HL-60 (cell line): ENCODE measurements at regions not wholly inside any gene's neighbourhood (a gene's known extent, or its start where the extent isn't known, plus 50 kb on each side); places are given as distances from the start of the nearest gene placed in this dataset.

Experiments
- DNase-seq, 2 experiments: peaks; one replicate each; pipeline ENCODE4 v3.0.0-alpha.2; 2010 to 2020; ENCODE audit warnings: low read depth in 1 of 2, low spot score in 1 of 2
- H3K27ac ChIP-seq: fragments of 250-450 bp; sonication (Bioruptor Pico); replicated peaks from 2 replicates; pipeline ENCODE4 v1.5.1; 2020; ENCODE audit warnings: mild to moderate bottlenecking, moderate library complexity
- H3K27me3 ChIP-seq: fragments of 250-450 bp; sonication (Bioruptor Pico); 2 replicates; pipeline ENCODE4 v1.5.1; 2021; ENCODE audit warnings: mild to moderate bottlenecking, moderate library complexity; ENCODE audit not compliant: insufficient read depth, poor library complexity, severe bottlenecking
- H3K4me3 ChIP-seq: replicated peaks from 2 replicates; pipeline ENCODE4 v1.5.1; 2011; ENCODE audit warnings: mild to moderate bottlenecking, control low read depth, low read length; ENCODE audit not compliant: insufficient read depth
- GABPA ChIP-seq: IDR thresholded peaks from 2 replicates; pipeline ENCODE4 v1.6.1; 2012; ENCODE audit warnings: low read depth
- POLR2AphosphoS5 ChIP-seq: IDR thresholded peaks from 2 replicates; pipeline ENCODE4 v1.6.1; 2012; ENCODE audit warnings: low read depth
- SPI1 ChIP-seq: IDR thresholded peaks from 2 replicates; pipeline ENCODE4 v1.6.1; 2012; ENCODE audit warnings: low read depth, mild to moderate bottlenecking, borderline replicate concordance
- TF ChIP-seq, protein P1 (sequence below): IDR thresholded peaks from one replicate; pipeline ENCODE4 v1.5.1; 2011; ENCODE audit warnings: low read length, control low read depth, inconsistent platforms; ENCODE audit not compliant: insufficient read depth
- TF ChIP-seq, protein P2 (sequence below): IDR thresholded peaks from 2 replicates; pipeline ENCODE4 v1.6.1; 2012; ENCODE audit warnings: low read depth; ENCODE audit not compliant: insufficient replicate concordance

DNA sequence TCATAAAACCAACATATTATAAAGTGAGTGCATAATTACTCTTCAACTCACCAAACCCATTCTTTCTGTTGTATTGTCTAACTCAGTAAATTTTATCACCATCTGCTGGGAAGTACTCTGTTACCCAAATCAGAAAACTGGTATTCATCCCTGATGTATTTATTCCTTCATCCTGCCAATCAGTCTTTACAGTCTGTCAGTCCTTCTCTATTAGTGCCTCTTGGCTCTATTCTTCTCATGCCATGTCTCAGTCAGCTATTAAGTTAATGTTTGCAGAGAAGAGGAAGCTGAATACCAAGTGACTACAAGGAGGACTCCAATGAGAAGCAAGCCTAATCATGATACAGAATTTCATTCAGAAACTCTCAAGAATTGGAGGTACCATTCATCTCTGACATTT lies 631.2 kb downstream of the CPS1 start:
- TF ChIP-seq SPI1 (no peak), GABPA (no peak), POLR2AphosphoS5 (no peak)
- TF ChIP-seq, protein P1, sequence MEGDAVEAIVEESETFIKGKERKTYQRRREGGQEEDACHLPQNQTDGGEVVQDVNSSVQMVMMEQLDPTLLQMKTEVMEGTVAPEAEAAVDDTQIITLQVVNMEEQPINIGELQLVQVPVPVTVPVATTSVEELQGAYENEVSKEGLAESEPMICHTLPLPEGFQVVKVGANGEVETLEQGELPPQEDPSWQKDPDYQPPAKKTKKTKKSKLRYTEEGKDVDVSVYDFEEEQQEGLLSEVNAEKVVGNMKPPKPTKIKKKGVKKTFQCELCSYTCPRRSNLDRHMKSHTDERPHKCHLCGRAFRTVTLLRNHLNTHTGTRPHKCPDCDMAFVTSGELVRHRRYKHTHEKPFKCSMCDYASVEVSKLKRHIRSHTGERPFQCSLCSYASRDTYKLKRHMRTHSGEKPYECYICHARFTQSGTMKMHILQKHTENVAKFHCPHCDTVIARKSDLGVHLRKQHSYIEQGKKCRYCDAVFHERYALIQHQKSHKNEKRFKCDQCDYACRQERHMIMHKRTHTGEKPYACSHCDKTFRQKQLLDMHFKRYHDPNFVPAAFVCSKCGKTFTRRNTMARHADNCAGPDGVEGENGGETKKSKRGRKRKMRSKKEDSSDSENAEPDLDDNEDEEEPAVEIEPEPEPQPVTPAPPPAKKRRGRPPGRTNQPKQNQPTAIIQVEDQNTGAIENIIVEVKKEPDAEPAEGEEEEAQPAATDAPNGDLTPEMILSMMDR = no peak
- TF ChIP-seq, protein P2, sequence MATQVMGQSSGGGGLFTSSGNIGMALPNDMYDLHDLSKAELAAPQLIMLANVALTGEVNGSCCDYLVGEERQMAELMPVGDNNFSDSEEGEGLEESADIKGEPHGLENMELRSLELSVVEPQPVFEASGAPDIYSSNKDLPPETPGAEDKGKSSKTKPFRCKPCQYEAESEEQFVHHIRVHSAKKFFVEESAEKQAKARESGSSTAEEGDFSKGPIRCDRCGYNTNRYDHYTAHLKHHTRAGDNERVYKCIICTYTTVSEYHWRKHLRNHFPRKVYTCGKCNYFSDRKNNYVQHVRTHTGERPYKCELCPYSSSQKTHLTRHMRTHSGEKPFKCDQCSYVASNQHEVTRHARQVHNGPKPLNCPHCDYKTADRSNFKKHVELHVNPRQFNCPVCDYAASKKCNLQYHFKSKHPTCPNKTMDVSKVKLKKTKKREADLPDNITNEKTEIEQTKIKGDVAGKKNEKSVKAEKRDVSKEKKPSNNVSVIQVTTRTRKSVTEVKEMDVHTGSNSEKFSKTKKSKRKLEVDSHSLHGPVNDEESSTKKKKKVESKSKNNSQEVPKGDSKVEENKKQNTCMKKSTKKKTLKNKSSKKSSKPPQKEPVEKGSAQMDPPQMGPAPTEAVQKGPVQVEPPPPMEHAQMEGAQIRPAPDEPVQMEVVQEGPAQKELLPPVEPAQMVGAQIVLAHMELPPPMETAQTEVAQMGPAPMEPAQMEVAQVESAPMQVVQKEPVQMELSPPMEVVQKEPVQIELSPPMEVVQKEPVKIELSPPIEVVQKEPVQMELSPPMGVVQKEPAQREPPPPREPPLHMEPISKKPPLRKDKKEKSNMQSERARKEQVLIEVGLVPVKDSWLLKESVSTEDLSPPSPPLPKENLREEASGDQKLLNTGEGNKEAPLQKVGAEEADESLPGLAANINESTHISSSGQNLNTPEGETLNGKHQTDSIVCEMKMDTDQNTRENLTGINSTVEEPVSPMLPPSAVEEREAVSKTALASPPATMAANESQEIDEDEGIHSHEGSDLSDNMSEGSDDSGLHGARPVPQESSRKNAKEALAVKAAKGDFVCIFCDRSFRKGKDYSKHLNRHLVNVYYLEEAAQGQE = no peak
- H3K27me3 ChIP-seq = no peaks in the 10 kb centered on the region
- no peak overlapping the region for H3K4me3 ChIP-seq
- H3K27ac ChIP-seq = no peak overlapping the region
- no peak for DNase-seq

DNA sequence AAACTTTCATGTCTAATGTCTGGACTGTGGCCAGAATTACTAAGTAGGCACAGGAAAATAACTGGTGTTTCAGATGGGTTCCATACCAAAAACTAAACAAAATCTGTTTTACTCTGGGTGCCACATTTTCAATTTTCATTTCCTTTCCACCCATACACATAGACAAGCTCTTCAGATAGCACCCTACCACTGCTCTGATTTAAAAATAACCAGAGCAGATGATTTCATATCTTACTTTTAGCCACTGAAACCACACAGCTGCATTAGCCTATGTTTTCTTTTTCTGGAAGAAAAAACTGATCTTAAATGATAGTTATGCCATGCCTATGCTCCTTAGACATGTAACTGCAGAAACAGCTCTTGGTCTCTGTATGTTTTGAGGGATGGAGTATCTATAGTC lies 647.6 kb downstream of the CPS1 start:
- TF ChIP-seq, protein P2 = no peak
- TF ChIP-seq, protein P1 = no peak
- TF ChIP-seq GABPA (no peak), SPI1 (no peak), POLR2AphosphoS5 (no peak)
- no peak overlapping the region for H3K27ac ChIP-seq
- H3K27me3 ChIP-seq = no peaks in the 10 kb centered on the region
- H3K4me3 ChIP-seq = no peak overlapping the region
- DNase-seq = no peak

DNA sequence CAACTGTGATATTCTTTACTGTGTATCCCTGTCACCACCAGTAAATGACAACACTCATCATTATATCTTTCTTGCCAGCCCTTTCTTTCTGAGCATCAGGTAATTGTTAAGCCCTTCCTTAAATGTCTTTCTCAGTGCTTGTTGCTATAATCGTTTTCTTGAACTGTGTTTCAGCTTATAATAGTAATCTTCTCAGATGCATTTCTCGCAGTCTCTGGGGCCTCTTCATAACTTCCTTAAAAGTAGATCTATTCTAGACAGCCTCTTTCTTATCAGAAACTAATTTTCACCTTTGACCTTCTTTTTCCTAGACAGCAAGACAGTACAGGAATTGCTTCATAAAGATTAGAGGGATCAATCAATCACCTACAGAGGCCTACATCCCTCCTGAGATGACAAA lies 648.1 kb downstream of the CPS1 start:
- DNase-seq = no peak
- TF ChIP-seq GABPA (no peak), SPI1 (no peak), POLR2AphosphoS5 (no peak)
- TF ChIP-seq, protein P2 = no peak
- TF ChIP-seq, protein P1 = no peak
- Histone ChIP-seq H3K4me3 (no peak overlapping the region), H3K27ac (no peak overlapping the region), H3K27me3 (no peaks in the 10 kb centered on the region)
